PC-3 (cell line): ENCODE measurements at regions not wholly inside any gene's neighbourhood (a gene's known extent, or its start where the extent isn't known, plus 50 kb on each side); places are given as distances from the start of the nearest gene placed in this dataset.

Experiments used
- ATAC-seq: fragments of 200-7000 bp; cut with Tn5 transposase; 2 replicates; pipeline ENCODE4 v1.9.1; 2020; ENCODE audit warnings: mild to moderate bottlenecking, moderate library complexity
- BruUV-seq: library from RNA; stranded (reverse); fragments of 400-500 nt; replicated peaks from 2 replicates; lab custom pipeline; 2021; lab: Mats Ljungman, UMichigan
- CTCF ChIA-PET: fragments of 300-600 bp; sonication (Branson Sonifier 250); formaldehyde crosslinking; loops from one replicate; lab custom pipeline; 2022; ENCODE audit warnings: antibody characterized with exemption; lab: Charles Lee
- POLR2A ChIA-PET: fragments of 300-600 bp; sonication (Branson Sonifier 250); formaldehyde crosslinking; loops from one replicate; lab custom pipeline; 2022; ENCODE audit warnings: antibody characterized with exemption; ENCODE audit not compliant: unreplicated experiment; lab: Charles Lee
- DNase-seq: peaks from one replicate; pipeline ENCODE4 v3.0.0-alpha.2; 2015
- H2AFZ ChIP-seq: fragments of 300-600 bp; sonication (generic); 2 replicates; pipeline ENCODE4 v1.6.0; 2016; ENCODE audit warnings: antibody characterized with exemption, low read length
- H3F3A ChIP-seq: fragments of 300-600 bp; sonication (generic); one replicate; pipeline ENCODE4 v1.6.0; 2017; ENCODE audit warnings: antibody characterized with exemption, low read length, control low read depth, mild to moderate bottlenecking; ENCODE audit not compliant: unreplicated experiment
- H3K27ac ChIP-seq: fragments of 300-600 bp; sonication (generic); 2 replicates; pipeline ENCODE4 v1.5.1; 2016; ENCODE audit warnings: mild to moderate bottlenecking, low read length
- H3K27me3 ChIP-seq: fragments of 300-600 bp; sonication (generic); 2 replicates; pipeline ENCODE4 v1.6.1; 2016; ENCODE audit warnings: low read length, mixed read lengths
- H3K36me3 ChIP-seq: fragments of 300-600 bp; sonication (generic); 2 replicates; pipeline ENCODE4 v1.6.1; 2016; ENCODE audit warnings: low read depth, mixed run types, low read length, mixed read lengths
- H3K4me1 ChIP-seq: fragments of 300-600 bp; sonication (generic); 2 replicates; pipeline ENCODE4 v1.5.1; 2016; ENCODE audit warnings: low read length; ENCODE audit not compliant: insufficient read depth
- H3K4me2 ChIP-seq: fragments of 300-600 bp; sonication (generic); 2 replicates; pipeline ENCODE4 v1.6.0; 2016; ENCODE audit warnings: low read length
- H3K4me3 ChIP-seq: fragments of 300-600 bp; sonication (generic); 2 replicates; pipeline ENCODE4 v1.5.1; 2016; ENCODE audit warnings: mild to moderate bottlenecking, low read length, mixed read lengths
- H3K79me2 ChIP-seq: fragments of 300-600 bp; sonication (generic); 2 replicates; pipeline ENCODE4 v1.6.1; 2017; ENCODE audit warnings: low read length, mixed read lengths
- H3K9ac ChIP-seq: fragments of 300-600 bp; sonication (generic); 2 replicates; pipeline ENCODE4 v1.6.0; 2016; ENCODE audit warnings: mild to moderate bottlenecking, low read length
- H3K9me2 ChIP-seq: fragments of 300-600 bp; sonication (generic); replicated peaks from 2 replicates; pipeline ENCODE4 v1.6.1; 2016; ENCODE audit warnings: mixed run types, low read length, mixed read lengths
- H3K9me3 ChIP-seq: fragments of 300-600 bp; sonication (generic); 2 replicates; pipeline ENCODE4 v1.6.1; 2016; ENCODE audit warnings: low read length, mixed read lengths
- H4K20me1 ChIP-seq: fragments of 300-600 bp; sonication (generic); 2 replicates; pipeline ENCODE4 v1.6.1; 2016; ENCODE audit warnings: low read length, mixed read lengths
- CTCF ChIP-seq: fragments of 300-600 bp; sonication (generic); conservative IDR thresholded peaks from 2 replicates; pipeline ENCODE4 v1.5.1; 2017; ENCODE audit warnings: antibody characterized with exemption, low read depth, mild to moderate bottlenecking, low read length
- EZH2 ChIP-seq: fragments of 300-600 bp; sonication (generic); IDR thresholded peaks from one replicate; pipeline ENCODE4 v1.6.1; 2017; ENCODE audit warnings: antibody characterized with exemption, mild to moderate bottlenecking, low read length; ENCODE audit not compliant: unreplicated experiment
- EZH2phosphoT487 ChIP-seq: fragments of 300-600 bp; sonication (generic); IDR thresholded peaks from 2 replicates; pipeline ENCODE4 v1.6.1; 2018; ENCODE audit warnings: mild to moderate bottlenecking, antibody characterized with exemption, low read length, borderline replicate concordance
- intact Hi-C: fragments of 100-400 bp; cut with micrococcal nuclease; formaldehyde crosslinking; loops from 2 replicates; pipeline ENCODE4 v1.9.0; 2023

GRCh38 chr10:53702489-53702888 is 929.9 kb upstream of the MBL2 start:
- Histone ChIP-seq H3K36me3 (no peaks in the 10 kb centered on the region), H3K27me3 (no peaks in the 10 kb centered on the region), H3K9me3 (no peaks in the 10 kb centered on the region), H3K4me1 (no peaks in the 10 kb centered on the region), H3K27ac (no peak overlapping the region), H4K20me1 (no peaks in the 10 kb centered on the region), H3K4me2 (no peak overlapping the region), H3F3A (no peaks in the 10 kb centered on the region), H3K9ac (no peak overlapping the region), H2AFZ (no peak overlapping the region), H3K79me2 (no peaks in the 10 kb centered on the region), H3K9me2 (no peaks in the 10 kb centered on the region), H3K4me3 (no peak overlapping the region)
- TF ChIP-seq EZH2phosphoT487 (no peak), CTCF (no peak), EZH2 (no peak)
- BruUV-seq, result no TSS peak
- ChIA-PET POLR2A (no interaction called here), CTCF (no interaction called here)
- no peak for DNase-seq
- ATAC-seq, result no peak
- intact Hi-C loops, result no loop called here

GRCh38 chr10:53701213-53701612 is 928.6 kb upstream of the MBL2 start:
- Histone ChIP-seq H3K27me3 (no peaks in the 10 kb centered on the region), H2AFZ (no peak overlapping the region), H3K79me2 (no peaks in the 10 kb centered on the region), H3K27ac (no peak overlapping the region), H3F3A (no peaks in the 10 kb centered on the region), H3K4me1 (no peaks in the 10 kb centered on the region), H3K4me3 (no peak overlapping the region), H3K9me2 (no peaks in the 10 kb centered on the region), H4K20me1 (no peaks in the 10 kb centered on the region), H3K9ac (no peak overlapping the region), H3K4me2 (no peak overlapping the region), H3K36me3 (no peaks in the 10 kb centered on the region), H3K9me3 (no peaks in the 10 kb centered on the region)
- ChIA-PET POLR2A (no interaction called here), CTCF (no interaction called here)
- DNase-seq (no peak), ATAC-seq (no peak)
- intact Hi-C loops, result no loop called here
- BruUV-seq, result no TSS peak
- no peak for TF ChIP-seq EZH2
- TF ChIP-seq EZH2phosphoT487, result no peak
- no peak for TF ChIP-seq CTCF

- H3K9me3 ChIP-seq, result no peaks in the 10 kb centered on the region
- H3K79me2 ChIP-seq, result no peaks in the 10 kb centered on the region
- no peak overlapping the region for H3K27ac ChIP-seq
- no peak overlapping the region for H3K9ac ChIP-seq
- no peaks in the 10 kb centered on the region for H3K4me1 ChIP-seq
- H3F3A ChIP-seq, result no peaks in the 10 kb centered on the region
- ChIA-PET POLR2A (no interaction called here), CTCF (no interaction called here)
- TF ChIP-seq CTCF (no peak), EZH2 (no peak)
- H3K27me3 ChIP-seq, result no peaks in the 10 kb centered on the region
- ATAC-seq, result no peak
- H3K4me2 ChIP-seq, result no peak overlapping the region
- intact Hi-C loops, result no loop called here
- H3K9me2 ChIP-seq, result no peaks in the 10 kb centered on the region
- H2AFZ ChIP-seq, result no peak overlapping the region
- no peak for DNase-seq
- no peak overlapping the region for H3K4me3 ChIP-seq
- BruUV-seq, result no TSS peak
- H3K36me3 ChIP-seq, result no peaks in the 10 kb centered on the region
- no peaks in the 10 kb centered on the region for H4K20me1 ChIP-seq
These were observed 927.7 kb upstream of the MBL2 start for GRCh38 chr10:53700278-53700677.
